GM10248 (cell line): ENCODE measurements at regions not wholly inside any gene's neighbourhood (a gene's known extent, or its start where the extent isn't known, plus 50 kb on each side); places are given as distances from the start of the nearest gene placed in this dataset.

Experiments
- CTCF ChIA-PET: fragments of 300-600 bp; sonication (Branson Sonifier 250); formaldehyde crosslinking; extraction: SDS; loops from one replicate; lab custom pipeline; 2021; ENCODE audit warnings: antibody characterized with exemption; lab: Yijun Ruan, JAX
- POLR2A ChIA-PET: fragments of 350-650 bp; sonication (Branson Sonifier 250); formaldehyde crosslinking; extraction: SDS; loops from one replicate; lab custom pipeline; 2020; ENCODE audit warnings: antibody characterized with exemption; lab: Yijun Ruan, JAX
- DNase-seq: peaks from one replicate; pipeline ENCODE4 v3.0.0; 2012; ENCODE audit errors: extremely low spot score
- TF ChIP-seq, protein P1 (sequence below): IDR thresholded peaks from 2 replicates; pipeline ENCODE4 v1.5.1; 2012; ENCODE audit warnings: mild to moderate bottlenecking, low read depth; ENCODE audit errors: extremely low read depth, missing control alignments, control extremely low read depth

GRCh38 chr1:149846593-149847466 is 52.5 kb upstream of the BOLA1 start:
- CTCF ChIA-PET, result no interaction called here
- no peak for DNase-seq
- TF ChIP-seq, protein P1, sequence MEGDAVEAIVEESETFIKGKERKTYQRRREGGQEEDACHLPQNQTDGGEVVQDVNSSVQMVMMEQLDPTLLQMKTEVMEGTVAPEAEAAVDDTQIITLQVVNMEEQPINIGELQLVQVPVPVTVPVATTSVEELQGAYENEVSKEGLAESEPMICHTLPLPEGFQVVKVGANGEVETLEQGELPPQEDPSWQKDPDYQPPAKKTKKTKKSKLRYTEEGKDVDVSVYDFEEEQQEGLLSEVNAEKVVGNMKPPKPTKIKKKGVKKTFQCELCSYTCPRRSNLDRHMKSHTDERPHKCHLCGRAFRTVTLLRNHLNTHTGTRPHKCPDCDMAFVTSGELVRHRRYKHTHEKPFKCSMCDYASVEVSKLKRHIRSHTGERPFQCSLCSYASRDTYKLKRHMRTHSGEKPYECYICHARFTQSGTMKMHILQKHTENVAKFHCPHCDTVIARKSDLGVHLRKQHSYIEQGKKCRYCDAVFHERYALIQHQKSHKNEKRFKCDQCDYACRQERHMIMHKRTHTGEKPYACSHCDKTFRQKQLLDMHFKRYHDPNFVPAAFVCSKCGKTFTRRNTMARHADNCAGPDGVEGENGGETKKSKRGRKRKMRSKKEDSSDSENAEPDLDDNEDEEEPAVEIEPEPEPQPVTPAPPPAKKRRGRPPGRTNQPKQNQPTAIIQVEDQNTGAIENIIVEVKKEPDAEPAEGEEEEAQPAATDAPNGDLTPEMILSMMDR, result no peak
- POLR2A ChIA-PET, result no interaction called here

DNA sequence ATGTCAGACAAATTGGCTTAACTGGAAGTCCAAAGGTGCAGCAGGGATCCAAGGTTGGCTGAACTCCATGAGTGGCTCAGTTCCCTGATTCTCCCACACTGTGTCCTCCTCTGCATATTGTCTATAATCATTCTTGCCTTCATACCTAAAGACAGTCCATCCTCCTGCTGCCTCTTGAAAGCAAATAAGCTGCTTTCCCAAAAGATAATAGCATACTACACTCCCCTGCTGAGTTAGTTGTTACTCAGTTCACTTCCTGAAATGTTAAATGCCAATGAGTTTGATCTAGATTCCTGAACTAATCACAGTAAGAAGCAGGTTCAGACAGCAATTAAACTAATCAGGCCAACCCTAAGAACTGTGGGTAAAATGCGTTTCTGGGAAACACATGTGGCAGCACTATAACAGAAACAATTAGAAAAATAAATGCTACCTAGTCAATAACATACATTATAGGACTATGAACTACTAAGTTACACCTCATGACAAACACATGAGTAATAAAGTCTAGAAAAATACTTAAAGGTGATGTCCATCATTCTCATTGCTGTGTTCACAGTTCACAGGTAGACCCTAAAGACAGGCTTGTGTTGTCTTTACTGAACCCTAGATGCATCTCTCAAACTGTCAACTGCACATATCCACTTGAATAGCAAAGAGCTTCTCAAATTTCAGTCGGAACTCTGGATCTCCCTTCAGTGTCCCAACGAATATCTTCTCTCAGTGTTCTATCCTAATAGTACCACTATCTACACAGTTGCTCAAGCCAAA is 50.8 kb upstream of the BOLA1 start:
- POLR2A ChIA-PET, result interaction anchor here (1.0 kb wide), 1 partner anchor 39 kb away, joined by 4 read pairs; no protein-coding TSS in a partner anchor
- CTCF ChIA-PET, result no interaction called here
- TF ChIP-seq, protein P1, result no peak
- DNase-seq, result no peak

DNA sequence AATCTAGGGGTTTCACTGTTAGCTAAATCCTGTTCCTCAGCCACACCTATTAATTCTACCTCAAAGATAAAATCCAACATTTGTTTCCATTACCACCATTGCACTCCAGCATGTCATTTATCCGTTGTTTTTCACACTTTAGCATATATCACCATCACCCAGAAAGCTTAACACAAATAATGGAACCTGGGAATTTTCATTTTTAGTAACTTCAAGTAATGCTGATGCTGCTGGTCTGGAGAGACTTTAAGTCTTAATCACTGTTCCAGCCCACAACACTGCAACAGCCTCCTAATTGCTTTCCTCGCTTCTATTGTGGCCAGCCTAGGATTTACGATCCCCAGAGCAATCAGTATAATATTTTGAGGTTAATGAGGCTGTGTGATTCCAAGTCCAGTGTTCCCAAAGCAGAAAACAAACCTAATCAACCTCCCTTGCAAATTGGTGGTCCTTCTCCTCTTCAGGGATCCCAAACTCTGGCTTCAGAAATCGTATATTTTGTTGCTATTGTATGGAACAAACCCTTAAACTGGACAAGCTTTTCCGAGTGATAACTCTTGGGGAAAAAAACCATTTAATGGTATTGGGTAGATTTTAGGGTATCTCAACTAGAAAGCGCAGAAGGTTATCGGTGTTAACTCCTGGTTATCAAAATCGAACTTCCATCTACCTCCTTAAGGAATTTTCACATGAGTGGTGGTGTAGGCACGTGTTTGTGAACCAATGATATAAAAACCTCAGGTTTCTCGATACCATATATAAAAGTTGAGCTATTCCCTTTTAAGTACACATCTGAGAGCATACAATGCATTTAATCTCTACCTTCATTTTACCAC is 50.0 kb upstream of the BOLA1 start:
- CTCF ChIA-PET, result no interaction called here
- no peak for DNase-seq
- TF ChIP-seq, protein P1, result no peak
- POLR2A ChIA-PET, result interaction anchor here (0.5 to 1.0 kb wide), 2 partner anchors 38 to 1477 kb away, joined by 3 to 4 read pairs; no protein-coding TSS in a partner anchor
